Liver (tissue), 3 donors: ENCODE measurements at regions not wholly inside any gene's neighbourhood (a gene's known extent, or its start where the extent isn't known, plus 50 kb on each side); places are given as distances from the start of the nearest gene placed in this dataset.

Experiments used
- FOXA1 ChIP-seq: IDR thresholded peaks from 2 replicates; pipeline ENCODE4 v1.6.1; 2016; ENCODE audit warnings: antibody characterized with exemption
- FOXA2 ChIP-seq: IDR thresholded peaks from 2 replicates; pipeline ENCODE4 v1.6.1; 2016; ENCODE audit warnings: antibody characterized with exemption
- GABPA ChIP-seq, 2 donors: IDR thresholded peaks in 1 of 2; conservative IDR thresholded peaks in 1 of 2; 2 replicates each; pipeline ENCODE4 v1.6.1; 2016; ENCODE audit warnings: antibody characterized with exemption in 2 of 2, mild to moderate bottlenecking in 1 of 2, moderate library complexity in 1 of 2
- JUND ChIP-seq, 2 donors: IDR thresholded peaks; 2 replicates each; pipeline ENCODE4 v1.6.1; 2016; ENCODE audit warnings: antibody characterized with exemption in 2 of 2
- NR2F2 ChIP-seq: IDR thresholded peaks from 2 replicates; pipeline ENCODE4 v1.6.1; 2016; ENCODE audit warnings: antibody characterized with exemption
- RAD21 ChIP-seq, 2 donors: IDR thresholded peaks; 2 replicates each; pipeline ENCODE4 v1.6.1; 2016; ENCODE audit warnings: antibody characterized with exemption in 2 of 2, mild to moderate bottlenecking in 2 of 2
- RXRA ChIP-seq, 2 donors: IDR thresholded peaks; 2 replicates each; pipeline ENCODE4 v1.6.1; 2017 to 2018; ENCODE audit warnings: antibody characterized with exemption in 2 of 2, mild to moderate bottlenecking in 1 of 2
- SP1 ChIP-seq: IDR thresholded peaks from 2 replicates; pipeline ENCODE4 v1.6.1; 2018; ENCODE audit warnings: antibody characterized with exemption, mild to moderate bottlenecking
- TAF1 ChIP-seq: conservative IDR thresholded peaks from 2 replicates; pipeline ENCODE4 v1.6.1; 2016; ENCODE audit warnings: antibody characterized with exemption, mild to moderate bottlenecking
- YY1 ChIP-seq: IDR thresholded peaks from 2 replicates; pipeline ENCODE4 v1.6.1; 2016; ENCODE audit warnings: antibody characterized with exemption, mild to moderate bottlenecking
- TF ChIP-seq, protein P1 (sequence below): fragments of 150-350 bp; IDR thresholded peaks from 2 replicates; pipeline ENCODE4 v1.5.1; 2017; ENCODE audit warnings: improper control_type of control experiment, low read depth, low read length; ENCODE audit not compliant: missing input control
- TF ChIP-seq, protein P2 (sequence below): IDR thresholded peaks from 2 replicates; pipeline ENCODE4 v1.6.1; 2016; ENCODE audit warnings: antibody characterized with exemption, mild to moderate bottlenecking
- TF ChIP-seq, protein P3 (sequence below): IDR thresholded peaks from 2 replicates; pipeline ENCODE4 v1.6.1; 2016; ENCODE audit warnings: antibody characterized with exemption
- TF ChIP-seq, protein P4 (sequence below): IDR thresholded peaks from 2 replicates; pipeline ENCODE4 v1.6.1; 2016; ENCODE audit warnings: antibody characterized with exemption
- donor health status: healthy.
- donor health status: healthy.

DNA sequence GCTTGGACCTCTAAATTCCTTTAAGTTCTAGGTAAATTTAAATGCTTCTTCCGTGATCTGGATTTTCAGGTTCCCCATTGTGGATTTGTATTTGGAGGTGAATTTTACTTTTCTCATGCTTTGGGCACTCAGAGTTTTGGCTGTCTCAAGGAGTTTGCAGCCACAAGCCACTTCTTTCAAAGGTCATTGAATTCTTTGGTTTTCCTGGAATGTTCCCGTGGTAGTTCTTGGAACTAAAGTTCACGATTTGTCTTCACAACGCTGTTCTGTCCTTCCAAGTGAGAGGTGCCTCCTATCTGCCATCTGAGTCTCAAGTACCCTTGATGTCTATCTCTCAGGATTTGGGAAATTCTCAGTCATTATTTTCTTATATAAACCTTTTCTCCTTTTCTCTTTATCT lies 1438.7 kb upstream of the ZEB2 start:
- TF ChIP-seq, protein P1, sequence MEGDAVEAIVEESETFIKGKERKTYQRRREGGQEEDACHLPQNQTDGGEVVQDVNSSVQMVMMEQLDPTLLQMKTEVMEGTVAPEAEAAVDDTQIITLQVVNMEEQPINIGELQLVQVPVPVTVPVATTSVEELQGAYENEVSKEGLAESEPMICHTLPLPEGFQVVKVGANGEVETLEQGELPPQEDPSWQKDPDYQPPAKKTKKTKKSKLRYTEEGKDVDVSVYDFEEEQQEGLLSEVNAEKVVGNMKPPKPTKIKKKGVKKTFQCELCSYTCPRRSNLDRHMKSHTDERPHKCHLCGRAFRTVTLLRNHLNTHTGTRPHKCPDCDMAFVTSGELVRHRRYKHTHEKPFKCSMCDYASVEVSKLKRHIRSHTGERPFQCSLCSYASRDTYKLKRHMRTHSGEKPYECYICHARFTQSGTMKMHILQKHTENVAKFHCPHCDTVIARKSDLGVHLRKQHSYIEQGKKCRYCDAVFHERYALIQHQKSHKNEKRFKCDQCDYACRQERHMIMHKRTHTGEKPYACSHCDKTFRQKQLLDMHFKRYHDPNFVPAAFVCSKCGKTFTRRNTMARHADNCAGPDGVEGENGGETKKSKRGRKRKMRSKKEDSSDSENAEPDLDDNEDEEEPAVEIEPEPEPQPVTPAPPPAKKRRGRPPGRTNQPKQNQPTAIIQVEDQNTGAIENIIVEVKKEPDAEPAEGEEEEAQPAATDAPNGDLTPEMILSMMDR: no peak
- TF ChIP-seq GABPA (IDR thresholded peaks at IDR 0.05 in 1 of 2, conservative IDR thresholded peaks at IDR 0.05 in 1 of 2) (no peak), RAD21 (IDR thresholded peaks at IDR 0.05) (no peak), SP1 (no peak), NR2F2 (no peak), RXRA (IDR thresholded peaks at IDR 0.05) (no peak), FOXA1 (no peak), TAF1 (no peak), YY1 (no peak), FOXA2 (no peak), JUND (IDR thresholded peaks at IDR 0.05) (no peak)
- TF ChIP-seq, protein P2, sequence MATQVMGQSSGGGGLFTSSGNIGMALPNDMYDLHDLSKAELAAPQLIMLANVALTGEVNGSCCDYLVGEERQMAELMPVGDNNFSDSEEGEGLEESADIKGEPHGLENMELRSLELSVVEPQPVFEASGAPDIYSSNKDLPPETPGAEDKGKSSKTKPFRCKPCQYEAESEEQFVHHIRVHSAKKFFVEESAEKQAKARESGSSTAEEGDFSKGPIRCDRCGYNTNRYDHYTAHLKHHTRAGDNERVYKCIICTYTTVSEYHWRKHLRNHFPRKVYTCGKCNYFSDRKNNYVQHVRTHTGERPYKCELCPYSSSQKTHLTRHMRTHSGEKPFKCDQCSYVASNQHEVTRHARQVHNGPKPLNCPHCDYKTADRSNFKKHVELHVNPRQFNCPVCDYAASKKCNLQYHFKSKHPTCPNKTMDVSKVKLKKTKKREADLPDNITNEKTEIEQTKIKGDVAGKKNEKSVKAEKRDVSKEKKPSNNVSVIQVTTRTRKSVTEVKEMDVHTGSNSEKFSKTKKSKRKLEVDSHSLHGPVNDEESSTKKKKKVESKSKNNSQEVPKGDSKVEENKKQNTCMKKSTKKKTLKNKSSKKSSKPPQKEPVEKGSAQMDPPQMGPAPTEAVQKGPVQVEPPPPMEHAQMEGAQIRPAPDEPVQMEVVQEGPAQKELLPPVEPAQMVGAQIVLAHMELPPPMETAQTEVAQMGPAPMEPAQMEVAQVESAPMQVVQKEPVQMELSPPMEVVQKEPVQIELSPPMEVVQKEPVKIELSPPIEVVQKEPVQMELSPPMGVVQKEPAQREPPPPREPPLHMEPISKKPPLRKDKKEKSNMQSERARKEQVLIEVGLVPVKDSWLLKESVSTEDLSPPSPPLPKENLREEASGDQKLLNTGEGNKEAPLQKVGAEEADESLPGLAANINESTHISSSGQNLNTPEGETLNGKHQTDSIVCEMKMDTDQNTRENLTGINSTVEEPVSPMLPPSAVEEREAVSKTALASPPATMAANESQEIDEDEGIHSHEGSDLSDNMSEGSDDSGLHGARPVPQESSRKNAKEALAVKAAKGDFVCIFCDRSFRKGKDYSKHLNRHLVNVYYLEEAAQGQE: no peak
- TF ChIP-seq, protein P3, sequence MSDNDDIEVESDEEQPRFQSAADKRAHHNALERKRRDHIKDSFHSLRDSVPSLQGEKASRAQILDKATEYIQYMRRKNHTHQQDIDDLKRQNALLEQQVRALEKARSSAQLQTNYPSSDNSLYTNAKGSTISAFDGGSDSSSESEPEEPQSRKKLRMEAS: no peak
- TF ChIP-seq, protein P4, sequence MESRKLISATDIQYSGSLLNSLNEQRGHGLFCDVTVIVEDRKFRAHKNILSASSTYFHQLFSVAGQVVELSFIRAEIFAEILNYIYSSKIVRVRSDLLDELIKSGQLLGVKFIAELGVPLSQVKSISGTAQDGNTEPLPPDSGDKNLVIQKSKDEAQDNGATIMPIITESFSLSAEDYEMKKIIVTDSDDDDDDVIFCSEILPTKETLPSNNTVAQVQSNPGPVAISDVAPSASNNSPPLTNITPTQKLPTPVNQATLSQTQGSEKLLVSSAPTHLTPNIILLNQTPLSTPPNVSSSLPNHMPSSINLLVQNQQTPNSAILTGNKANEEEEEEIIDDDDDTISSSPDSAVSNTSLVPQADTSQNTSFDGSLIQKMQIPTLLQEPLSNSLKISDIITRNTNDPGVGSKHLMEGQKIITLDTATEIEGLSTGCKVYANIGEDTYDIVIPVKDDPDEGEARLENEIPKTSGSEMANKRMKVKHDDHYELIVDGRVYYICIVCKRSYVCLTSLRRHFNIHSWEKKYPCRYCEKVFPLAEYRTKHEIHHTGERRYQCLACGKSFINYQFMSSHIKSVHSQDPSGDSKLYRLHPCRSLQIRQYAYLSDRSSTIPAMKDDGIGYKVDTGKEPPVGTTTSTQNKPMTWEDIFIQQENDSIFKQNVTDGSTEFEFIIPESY: no peak
